ENCODE measurements at regions not wholly inside any gene's neighbourhood (a gene's known extent, or its start where the extent isn't known, plus 50 kb on each side); places are given as distances from the start of the nearest gene placed in this dataset.
"Not testable (repeated sequence)": the region's sequence is repeated elsewhere in the genome, so short reads cannot be mapped to it uniquely, and the experiment has no call there.

DNA sequence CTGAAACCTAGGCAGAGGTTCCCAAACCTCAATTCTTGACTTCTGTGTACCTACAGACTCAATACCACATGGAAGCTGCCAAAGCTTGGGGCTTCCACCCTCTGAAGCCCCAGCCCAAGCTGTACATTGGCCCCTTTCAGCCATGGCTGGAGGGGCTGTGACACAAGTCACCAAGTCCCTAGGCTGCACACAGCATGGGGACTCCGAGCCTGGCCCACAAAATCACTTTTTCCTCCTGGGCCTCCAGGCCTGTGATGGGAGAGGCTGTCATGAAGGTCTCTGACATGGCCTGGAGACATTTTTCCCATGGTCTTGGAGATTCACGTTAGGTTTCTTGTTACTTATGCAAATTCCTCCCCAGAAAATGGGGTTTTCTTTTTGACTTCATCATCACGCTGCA, 217.5 kb upstream of the ALCAM start:
- H3K27ac ChIP-seq; POLR2A ChIA-PET; ATAC-seq; H3K4me2 ChIP-seq; H3K4me3 ChIP-seq; CTCF ChIA-PET; FAIRE-seq; H3K9me3 ChIP-seq; DNase-seq (ENCODE audit: low read depth in 1 of 2, low spot score in 1 of 2); H3K4me1 ChIP-seq: not testable (repeated sequence)
- 33% methylated on average over 3 of the region's 3 CpGs for WGBS (ENCODE audit: missing lambda C conversion rate)
- peak; percentile 19 for TF ChIP-seq ZFP36 (IDR thresholded peaks at IDR 0.05; ENCODE audit: borderline replicate concordance, partially characterized antibody)

DNA sequence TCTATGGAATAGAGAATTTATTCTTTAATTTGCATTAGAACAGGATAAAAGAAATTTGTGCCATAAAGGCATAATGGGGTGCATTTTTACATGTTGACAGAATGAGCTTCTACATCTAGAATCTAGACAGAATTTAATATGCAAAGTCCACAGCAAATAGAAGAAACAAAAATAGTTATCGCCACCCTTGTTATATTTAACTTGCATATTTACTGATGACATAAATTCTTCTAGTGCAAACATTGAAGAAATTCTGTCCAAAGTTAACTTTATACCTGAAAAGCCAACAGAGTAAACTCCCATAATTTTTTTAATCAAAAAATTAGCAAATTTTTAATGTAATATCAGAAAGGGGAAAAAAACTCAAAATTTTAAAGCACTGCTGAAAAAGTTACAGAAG, 213.7 kb upstream of the ALCAM start:
- H3K4me1 ChIP-seq, result no peaks in the 10 kb centered on the region
- FAIRE-seq, result no peak
- H3K4me2 ChIP-seq, result no peak overlapping the region
- 79% methylated on average over 1 of the region's 1 CpG for whole genome bisulfite sequencing (ENCODE audit: missing lambda C conversion rate)
- ChIA-PET POLR2A (no interaction called here), CTCF (no interaction called here)
- TF ChIP-seq TFCP2L1 (CRISPR knock-in tag; IDR thresholded peaks at IDR 0.05) (no peak), JUNB (IDR thresholded peaks at IDR 0.05) (no peak), SMC3 (IDR thresholded peaks at IDR 0.05) (no peak), CEBPB (IDR thresholded peaks at IDR 0.05) (no peak), MAZ (IDR thresholded peaks at IDR 0.05; ENCODE audit: borderline replicate concordance, low read depth, low read length) (no peak), PBX3 (IDR thresholded peaks at IDR 0.05) (no peak), HOXB13 (CRISPR knock-in tag; IDR thresholded peaks at IDR 0.05; ENCODE audit: low read depth) (no peak), HOXB5 (CRISPR knock-in tag; IDR thresholded peaks at IDR 0.05) (no peak), EP300 (IDR thresholded peaks at IDR 0.05) (no peak), NFE2L2 (conservative IDR thresholded peaks at IDR 0.05; ENCODE audit: low read length) (no peak), ZFP36 (IDR thresholded peaks at IDR 0.05; ENCODE audit: borderline replicate concordance, partially characterized antibody) (no peak), GATA3 (IDR thresholded peaks at IDR 0.05; ENCODE audit: borderline replicate concordance) (no peak)
- TF ChIP-seq, protein P1, sequence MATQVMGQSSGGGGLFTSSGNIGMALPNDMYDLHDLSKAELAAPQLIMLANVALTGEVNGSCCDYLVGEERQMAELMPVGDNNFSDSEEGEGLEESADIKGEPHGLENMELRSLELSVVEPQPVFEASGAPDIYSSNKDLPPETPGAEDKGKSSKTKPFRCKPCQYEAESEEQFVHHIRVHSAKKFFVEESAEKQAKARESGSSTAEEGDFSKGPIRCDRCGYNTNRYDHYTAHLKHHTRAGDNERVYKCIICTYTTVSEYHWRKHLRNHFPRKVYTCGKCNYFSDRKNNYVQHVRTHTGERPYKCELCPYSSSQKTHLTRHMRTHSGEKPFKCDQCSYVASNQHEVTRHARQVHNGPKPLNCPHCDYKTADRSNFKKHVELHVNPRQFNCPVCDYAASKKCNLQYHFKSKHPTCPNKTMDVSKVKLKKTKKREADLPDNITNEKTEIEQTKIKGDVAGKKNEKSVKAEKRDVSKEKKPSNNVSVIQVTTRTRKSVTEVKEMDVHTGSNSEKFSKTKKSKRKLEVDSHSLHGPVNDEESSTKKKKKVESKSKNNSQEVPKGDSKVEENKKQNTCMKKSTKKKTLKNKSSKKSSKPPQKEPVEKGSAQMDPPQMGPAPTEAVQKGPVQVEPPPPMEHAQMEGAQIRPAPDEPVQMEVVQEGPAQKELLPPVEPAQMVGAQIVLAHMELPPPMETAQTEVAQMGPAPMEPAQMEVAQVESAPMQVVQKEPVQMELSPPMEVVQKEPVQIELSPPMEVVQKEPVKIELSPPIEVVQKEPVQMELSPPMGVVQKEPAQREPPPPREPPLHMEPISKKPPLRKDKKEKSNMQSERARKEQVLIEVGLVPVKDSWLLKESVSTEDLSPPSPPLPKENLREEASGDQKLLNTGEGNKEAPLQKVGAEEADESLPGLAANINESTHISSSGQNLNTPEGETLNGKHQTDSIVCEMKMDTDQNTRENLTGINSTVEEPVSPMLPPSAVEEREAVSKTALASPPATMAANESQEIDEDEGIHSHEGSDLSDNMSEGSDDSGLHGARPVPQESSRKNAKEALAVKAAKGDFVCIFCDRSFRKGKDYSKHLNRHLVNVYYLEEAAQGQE (IDR thresholded peaks at IDR 0.05), result no peak
- no peak for ATAC-seq
- H3K4me3 ChIP-seq, result no peak overlapping the region
- no peak overlapping the region for H3K27ac ChIP-seq
- DNase-seq (ENCODE audit: low read depth in 1 of 2, low spot score in 1 of 2), result no peak
- peaks cover 2% of the 10 kb centered on the region; the same call in 1 of the 3 replicates for H3K9me3 ChIP-seq

DNA sequence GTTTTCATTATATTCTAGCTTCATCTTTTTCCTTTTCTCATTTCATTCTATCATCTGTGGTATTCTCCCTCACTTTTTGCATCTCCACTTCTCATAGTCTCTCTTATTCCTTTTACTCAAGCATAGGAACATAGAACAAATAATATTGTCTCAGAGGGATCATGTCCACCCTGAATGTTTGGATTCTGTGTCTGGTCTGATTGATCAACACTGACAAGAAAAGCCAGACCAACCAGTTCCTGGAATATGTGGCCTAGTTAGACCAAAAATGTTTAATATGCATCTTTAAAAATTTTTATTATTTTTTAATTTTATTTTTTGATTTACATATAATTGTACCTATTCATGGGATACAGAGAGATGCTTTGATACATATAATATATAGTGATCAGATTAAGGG, 212.0 kb upstream of the ALCAM start:
- ChIA-PET POLR2A (no interaction called here), CTCF (no interaction called here)
- H3K4me1 ChIP-seq, result no peaks in the 10 kb centered on the region
- no peak overlapping the region for H3K27ac ChIP-seq
- no peak for TF ChIP-seq TFCP2L1 (CRISPR knock-in tag; IDR thresholded peaks at IDR 0.05)
- TF ChIP-seq ZSCAN20 (CRISPR knock-in tag; IDR thresholded peaks at IDR 0.05), result no peak
- TF ChIP-seq E2F6 (IDR thresholded peaks at IDR 0.05; ENCODE audit: borderline replicate concordance, low read depth), result no peak
- TF ChIP-seq SMC3 (IDR thresholded peaks at IDR 0.05), result no peak
- FAIRE-seq, result no peak
- no peaks in the 10 kb centered on the region for H3K9me3 ChIP-seq
- DNase-seq (ENCODE audit: low read depth in 1 of 2, low spot score in 1 of 2), result no peak
- no peak overlapping the region for H3K4me3 ChIP-seq
- no peak for ATAC-seq
- H3K4me2 ChIP-seq, result no peak overlapping the region

DNA sequence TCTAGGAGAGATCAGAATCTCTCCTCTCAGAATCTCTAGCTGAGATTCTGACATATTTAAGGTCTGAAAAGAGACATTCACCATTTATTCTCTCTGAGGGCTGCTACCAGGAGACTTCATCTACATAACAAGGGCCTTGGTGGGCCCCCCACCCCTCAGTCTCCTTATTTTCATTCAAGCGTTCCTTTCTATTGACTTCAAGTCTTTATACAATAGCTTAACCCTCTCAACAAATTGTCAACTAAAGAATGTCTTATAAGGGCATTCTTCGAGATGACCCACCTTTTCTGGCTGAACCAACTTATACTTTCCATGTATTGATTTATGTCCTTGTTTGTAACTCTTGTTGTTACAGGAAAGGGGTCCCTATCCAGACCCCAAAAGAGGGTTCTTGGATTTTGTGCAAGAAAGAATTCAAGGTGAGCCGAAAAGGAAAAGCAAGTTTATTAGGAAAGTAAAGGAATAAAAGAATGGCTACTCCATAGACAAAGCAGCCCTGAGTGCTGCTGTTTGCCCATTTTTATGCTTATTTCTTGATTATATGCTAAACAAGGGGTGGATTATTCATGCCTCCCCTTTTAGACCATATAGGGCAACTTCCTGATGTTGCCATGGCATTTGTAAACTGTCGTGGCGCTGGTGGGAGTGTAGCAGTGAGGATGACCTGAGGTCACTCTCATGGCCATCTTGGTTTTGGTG, 209.5 kb upstream of the ALCAM start:
- Histone ChIP-seq H3K9me3 (no peaks in the 10 kb centered on the region), H3K27ac (no peak overlapping the region), H3K4me2 (no peak overlapping the region), H3K4me3 (no peak overlapping the region), H3K4me1 (no peaks in the 10 kb centered on the region)
- POLR2A ChIA-PET, result no interaction called here
- no peak for FAIRE-seq
- no peak for DNase-seq (ENCODE audit: low read depth in 1 of 2, low spot score in 1 of 2)
- 62% methylated on average over 5 of the region's 5 CpGs for WGBS (ENCODE audit: missing lambda C conversion rate)
- CTCF ChIA-PET, result no interaction called here
- ATAC-seq, result no peak
- TF ChIP-seq PHF8 (IDR thresholded peaks at IDR 0.05; ENCODE audit: borderline replicate concordance, low read depth), result no peak
- TF ChIP-seq, protein P2, sequence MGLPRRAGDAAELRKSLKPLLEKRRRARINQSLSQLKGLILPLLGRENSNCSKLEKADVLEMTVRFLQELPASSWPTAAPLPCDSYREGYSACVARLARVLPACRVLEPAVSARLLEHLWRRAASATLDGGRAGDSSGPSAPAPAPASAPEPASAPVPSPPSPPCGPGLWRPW (IDR thresholded peaks at IDR 0.05), result no peak
- no peak for TF ChIP-seq KDM5A (IDR thresholded peaks at IDR 0.05)
- TF ChIP-seq BHLHE40 (IDR thresholded peaks at IDR 0.05; ENCODE audit: low read depth, low read length), result no peak
- TF ChIP-seq POLR2AphosphoS2 (conservative IDR thresholded peaks at IDR 0.05; ENCODE audit: low read length), result no peak
- TF ChIP-seq NR3C1 (IDR thresholded peaks at IDR 0.05), result no peak
- no peak for TF ChIP-seq SREBF2 (IDR thresholded peaks at IDR 0.05)
- TF ChIP-seq PBX3 (IDR thresholded peaks at IDR 0.05), result no peak
- TF ChIP-seq FOXS1 (CRISPR knock-in tag; IDR thresholded peaks at IDR 0.05), result no peak
- TF ChIP-seq NFE2L2 (conservative IDR thresholded peaks at IDR 0.05; ENCODE audit: low read length), result no peak
- TF ChIP-seq EP300 (IDR thresholded peaks at IDR 0.05), result no peak
- TF ChIP-seq FOSL2 (IDR thresholded peaks at IDR 0.05), result no peak
- no peak for TF ChIP-seq FOSL2 (CRISPR knock-in tag; IDR thresholded peaks at IDR 0.05)
- no peak for TF ChIP-seq HOXB13 (CRISPR knock-in tag; IDR thresholded peaks at IDR 0.05; ENCODE audit: low read depth)

All from A549 (cell line).